OCI-LY7 (cell line): ENCODE measurements at regions not wholly inside any gene's neighbourhood (a gene's known extent, or its start where the extent isn't known, plus 50 kb on each side); places are given as distances from the start of the nearest gene placed in this dataset.

Experiments used
- CTCF ChIP-seq: fragments of 200-600 bp; sonication (generic); conservative IDR thresholded peaks from 2 replicates; pipeline ENCODE4 v1.5.1; 2014; ENCODE audit warnings: mild to moderate bottlenecking, antibody characterized with exemption, low read length, moderate library complexity, mixed read lengths
- EZH2phosphoT487 ChIP-seq: fragments of 200-600 bp; sonication (generic); IDR thresholded peaks from 2 replicates; pipeline ENCODE4 v1.6.1; 2018; ENCODE audit warnings: low read depth, borderline replicate concordance, mild to moderate bottlenecking, mixed run types, antibody characterized with exemption, low read length, moderate library complexity, mixed read lengths

GRCh38 chr14:98035396-98035795, 1236.6 kb downstream of the BCL11B start:
- TF ChIP-seq CTCF = no peak
- no peak for TF ChIP-seq EZH2phosphoT487
